GM12865 (cell line): ENCODE measurements at regions not wholly inside any gene's neighbourhood (a gene's known extent, or its start where the extent isn't known, plus 50 kb on each side); places are given as distances from the start of the nearest gene placed in this dataset.
A peak's percentile ranks its signal among the peaks of the same experiment; 100 is the strongest.
"Not testable (repeated sequence)": the region's sequence is repeated elsewhere in the genome, so short reads cannot be mapped to it uniquely, and the experiment has no call there.

Experiments used
- DNase-seq: peaks from one replicate; pipeline ENCODE4 v3.0.0; 2010; ENCODE audit warnings: low read depth
- H3K4me3 ChIP-seq: 2 replicates; pipeline ENCODE4 v1.5.1; 2011; ENCODE audit warnings: mild to moderate bottlenecking, low read depth, low read length, control low read depth
- CTCF ChIP-seq: IDR thresholded peaks from 2 replicates; pipeline ENCODE4 v1.5.1; 2011; ENCODE audit warnings: low read length, control low read depth, low read depth, inconsistent platforms; ENCODE audit not compliant: insufficient read depth; ENCODE audit errors: missing control alignments

GRCh38 chr6:160871320-160871719 lies 120.2 kb upstream of the MAP3K4 start:
- no peak overlapping the region for H3K4me3 ChIP-seq
- TF ChIP-seq CTCF = no peak
- peak; percentile 10 for DNase-seq

- DNase-seq = no peak
- no peak for TF ChIP-seq CTCF
- H3K4me3 ChIP-seq = no peak overlapping the region
These were observed 110.3 kb upstream of the MAP3K4 start for GRCh38 chr6:160881148-160881808.

GRCh38 chr6:160882006-160882405 lies 109.6 kb upstream of the MAP3K4 start:
- TF ChIP-seq CTCF = no peak
- no peak overlapping the region for H3K4me3 ChIP-seq
- no peak for DNase-seq

- TF ChIP-seq CTCF = no peak
- H3K4me3 ChIP-seq = no peak overlapping the region
- DNase-seq = no peak
These were observed 108.7 kb upstream of the MAP3K4 start for GRCh38 chr6:160882791-160883279.

- H3K4me3 ChIP-seq = no peak overlapping the region
These were observed 108.0 kb upstream of the MAP3K4 start for GRCh38 chr6:160883560-160883959.

GRCh38 chr6:160883999-160884398 lies 107.6 kb upstream of the MAP3K4 start:
- no peak overlapping the region for H3K4me3 ChIP-seq
- DNase-seq = no peak
- no peak for TF ChIP-seq CTCF

More at GRCh38 chr6:160883560-160883959, 108.0 kb upstream of the MAP3K4 start:
- TF ChIP-seq CTCF = no peak
- DNase-seq = no peak

- not testable (repeated sequence) for DNase-seq, H3K4me3 ChIP-seq
These were observed 102.4 kb upstream of the MAP3K4 start for GRCh38 chr6:160889148-160889547.
